ENCODE measurements at regions not wholly inside any gene's neighbourhood (a gene's known extent, or its start where the extent isn't known, plus 50 kb on each side); places are given as distances from the start of the nearest gene placed in this dataset.

- intact Hi-C loops (cut with micrococcal nuclease) = no loop called here
- no peaks in the 10 kb centered on the region for H3K4me1 ChIP-seq (ENCODE audit: control insufficient read depth, insufficient read depth, low read length)
- H3K9me3 ChIP-seq (ENCODE audit: control insufficient read depth, insufficient read depth, low read length) = no peaks in the 10 kb centered on the region
- no peak for DNase-seq
- Mint-ChIP-seq H3K9me3 (no peaks in the 10 kb centered on the region), H3K27me3 (ENCODE audit: low read depth in 2 of 2) (peaks cover 6 to 18% of the 10 kb centered on the region in 2 donors), H3K36me3 (no peaks in the 10 kb centered on the region), H3K27ac (no peak overlapping the region), H3K4me1 (no peaks in the 10 kb centered on the region), H3K4me3 (no peak overlapping the region)
- no peak for TF ChIP-seq CTCF (IDR thresholded peaks at IDR 0.05)
- no peak overlapping the region for H3K27ac ChIP-seq (ENCODE audit: low read length)
- H3K36me3 ChIP-seq (ENCODE audit: control insufficient read depth, insufficient read depth, low read length) = no peaks in the 10 kb centered on the region
- H3K4me3 ChIP-seq (ENCODE audit: low read length) = no peak overlapping the region
- no peak for ATAC-seq
- no peaks in the 10 kb centered on the region for H3K27me3 ChIP-seq (ENCODE audit: control insufficient read depth, insufficient read depth, low read length)
- 79% methylated on average over 4 of the region's 4 CpGs for WGBS (ENCODE audit: insufficient coverage)
Measured at GRCh38 chr5:107199756-107200155, 471.0 kb downstream of the EFNA5 start.

GRCh38 chr5:107196500-107197059 lies 474.2 kb downstream of the EFNA5 start:
- Histone ChIP-seq H3K4me3 (ENCODE audit: low read length) (no peak overlapping the region), H3K4me1 (ENCODE audit: control insufficient read depth, insufficient read depth, low read length) (no peaks in the 10 kb centered on the region), H3K27ac (ENCODE audit: low read length) (no peak overlapping the region), H3K27me3 (ENCODE audit: control insufficient read depth, insufficient read depth, low read length) (no peaks in the 10 kb centered on the region), H3K36me3 (ENCODE audit: control insufficient read depth, insufficient read depth, low read length) (no peaks in the 10 kb centered on the region), H3K9me3 (ENCODE audit: control insufficient read depth, insufficient read depth, low read length) (no peaks in the 10 kb centered on the region)
- Mint-ChIP-seq H3K4me3 (no peak overlapping the region), H3K36me3 (no peaks in the 10 kb centered on the region), H3K27ac (no peak overlapping the region), H3K4me1 (no peaks in the 10 kb centered on the region), H3K27me3 (ENCODE audit: low read depth in 2 of 2) (peaks cover 9 to 18% of the 10 kb centered on the region in 2 donors), H3K9me3 (no peaks in the 10 kb centered on the region)
- TF ChIP-seq CTCF (IDR thresholded peaks at IDR 0.05) = no peak
- intact Hi-C loops (cut with micrococcal nuclease) = no loop called here
- ATAC-seq = no peak
- 83% methylated on average over 4 of the region's 4 CpGs for WGBS (ENCODE audit: insufficient coverage)
- DNase-seq = no peak

- H3K27ac ChIP-seq (ENCODE audit: low read length) = no peak overlapping the region
- Mint-ChIP-seq H3K4me1 (no peaks in the 10 kb centered on the region), H3K27me3 (ENCODE audit: low read depth in 2 of 2) (peaks cover 9 to 18% of the 10 kb centered on the region in 2 donors), H3K36me3 (no peaks in the 10 kb centered on the region), H3K4me3 (no peak overlapping the region), H3K9me3 (no peaks in the 10 kb centered on the region), H3K27ac (no peak overlapping the region)
- H3K36me3 ChIP-seq (ENCODE audit: control insufficient read depth, insufficient read depth, low read length) = no peaks in the 10 kb centered on the region
- no peaks in the 10 kb centered on the region for H3K27me3 ChIP-seq (ENCODE audit: control insufficient read depth, insufficient read depth, low read length)
- no peak for TF ChIP-seq CTCF (IDR thresholded peaks at IDR 0.05)
- no peaks in the 10 kb centered on the region for H3K9me3 ChIP-seq (ENCODE audit: control insufficient read depth, insufficient read depth, low read length)
- ATAC-seq (no peak), DNase-seq (no peak)
- H3K4me1 ChIP-seq (ENCODE audit: control insufficient read depth, insufficient read depth, low read length) = no peaks in the 10 kb centered on the region
- intact Hi-C loops (cut with micrococcal nuclease) = no loop called here
- 80% methylated on average over 6 of the region's 6 CpGs for WGBS (ENCODE audit: insufficient coverage)
- no peak overlapping the region for H3K4me3 ChIP-seq (ENCODE audit: low read length)
Measured at GRCh38 chr5:107195890-107196395, 474.8 kb downstream of the EFNA5 start.

- Histone ChIP-seq H3K27me3 (ENCODE audit: control insufficient read depth, insufficient read depth, low read length) (peaks cover 3% of the 10 kb centered on the region), H3K4me3 (ENCODE audit: low read length) (no peak overlapping the region), H3K36me3 (ENCODE audit: control insufficient read depth, insufficient read depth, low read length) (no peaks in the 10 kb centered on the region), H3K27ac (ENCODE audit: low read length) (no peak overlapping the region), H3K4me1 (ENCODE audit: control insufficient read depth, insufficient read depth, low read length) (no peaks in the 10 kb centered on the region), H3K9me3 (ENCODE audit: control insufficient read depth, insufficient read depth, low read length) (no peaks in the 10 kb centered on the region)
- no peak for TF ChIP-seq CTCF (IDR thresholded peaks at IDR 0.05)
- Mint-ChIP-seq H3K36me3 (peaks cover 19% of the 10 kb centered on the region), H3K27ac (no peak overlapping the region), H3K4me3 (no peak overlapping the region), H3K27me3 (ENCODE audit: low read depth in 2 of 2) (peaks cover 38 to 52% of the 10 kb centered on the region in 2 donors), H3K4me1 (no peaks in the 10 kb centered on the region), H3K9me3 (peaks cover 4 to 6% of the 10 kb centered on the region in 2 donors)
- intact Hi-C loops (cut with micrococcal nuclease) = no loop called here
- WGBS (ENCODE audit: insufficient coverage) = no CpG with 5 or more reads among the region's 1 CpG
- no peak for DNase-seq
- no peak for ATAC-seq
Measured at GRCh38 chr5:107184871-107185270, 485.9 kb downstream of the EFNA5 start.

Data from natural killer cell (primary cell).